Activated T-cell treated with anti-CD3 and anti-CD28 coated beads for 4 hours (primary cell): ENCODE measurements at regions not wholly inside any gene's neighbourhood (a gene's known extent, or its start where the extent isn't known, plus 50 kb on each side); places are given as distances from the start of the nearest gene placed in this dataset.

Experiments
- DNase-seq: peaks from one replicate; pipeline ENCODE4 v3.0.0-alpha.2; 2020

GRCh38 chr1:4292861-4293260 lies 361.5 kb upstream of the AJAP1 start:
- DNase-seq = no peak

- no peak for DNase-seq
Observed at GRCh38 chr1:4298361-4299083, 355.9 kb upstream of the AJAP1 start.

DNA sequence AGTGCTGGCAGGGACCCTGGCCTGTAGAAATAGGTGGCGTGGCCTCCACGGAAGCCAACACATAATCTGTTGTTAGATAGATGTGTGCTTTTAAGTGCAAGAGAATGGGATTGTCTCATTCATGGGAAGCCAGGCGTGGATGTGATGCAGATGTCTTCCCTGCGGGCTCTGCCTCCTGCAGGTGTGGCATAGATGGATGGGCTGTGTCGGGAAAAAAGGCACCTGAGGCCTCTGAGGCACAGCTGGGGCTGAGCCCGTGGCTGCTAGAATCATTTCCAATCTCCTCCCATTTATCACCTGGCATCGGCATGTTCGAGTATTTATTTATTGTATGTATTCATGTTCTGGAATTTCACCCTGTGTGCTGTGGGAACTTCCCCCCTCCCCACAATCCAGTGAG lies 353.4 kb upstream of the AJAP1 start:
- DNase-seq = no peak

- DNase-seq = no peak
Observed at GRCh38 chr1:4303303-4303702, 351.1 kb upstream of the AJAP1 start.

- no peak for DNase-seq
Observed at GRCh38 chr1:4305526-4306301, 348.7 kb upstream of the AJAP1 start.

DNA sequence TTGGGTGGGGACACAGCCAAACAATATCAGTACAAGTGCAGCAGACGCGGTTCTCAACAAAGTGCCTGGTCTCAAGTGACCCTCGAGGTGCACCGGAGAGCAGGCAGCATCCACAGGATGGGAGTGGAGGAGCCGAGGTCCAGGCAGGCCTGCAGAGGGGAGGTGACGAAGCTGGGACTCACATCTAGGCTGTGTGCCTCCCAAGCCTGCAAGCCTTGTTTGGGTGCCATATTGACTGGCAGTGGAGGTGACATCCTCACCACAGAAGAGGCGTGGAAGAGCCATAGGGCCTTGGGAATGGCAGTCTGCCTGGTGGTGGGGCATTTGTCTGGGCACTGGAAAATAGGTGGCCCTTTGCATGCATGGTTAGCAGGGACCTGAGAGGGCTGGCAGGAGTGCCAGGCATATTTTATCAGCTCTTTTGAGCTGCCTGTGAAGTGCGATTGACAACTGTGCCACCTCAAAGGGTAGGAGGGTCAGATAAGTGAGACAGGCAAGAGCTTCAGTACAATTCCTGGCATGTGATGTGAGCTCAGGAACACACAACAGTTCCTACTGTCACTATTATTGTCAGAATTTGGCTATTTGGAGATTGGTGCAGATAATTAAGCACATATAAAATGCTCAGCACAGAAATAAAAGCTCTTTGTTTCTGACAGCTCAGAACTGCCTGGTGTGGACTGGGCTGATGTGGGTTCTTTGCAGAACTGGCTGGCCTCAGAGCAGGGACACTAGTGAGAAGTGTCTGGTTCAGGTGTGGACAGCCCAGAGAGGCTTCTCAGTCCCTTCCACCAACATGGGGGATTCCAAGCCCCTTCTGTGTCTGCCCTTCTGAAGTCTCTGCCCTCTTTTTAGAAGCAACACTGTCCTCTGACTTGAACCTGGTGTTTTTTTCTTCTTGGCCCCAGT lies 347.6 kb upstream of the AJAP1 start:
- no peak for DNase-seq

GRCh38 chr1:4307468-4307845 lies 347.0 kb upstream of the AJAP1 start:
- no peak for DNase-seq

- no peak for DNase-seq
Observed at GRCh38 chr1:4307911-4308545, 346.4 kb upstream of the AJAP1 start.

- no peak for DNase-seq
Observed at GRCh38 chr1:4308806-4309205, 345.6 kb upstream of the AJAP1 start.

- no peak for DNase-seq
Observed at GRCh38 chr1:4309676-4310320, 344.6 kb upstream of the AJAP1 start.

- no peak for DNase-seq
Observed at GRCh38 chr1:4310396-4310923, 343.9 kb upstream of the AJAP1 start.

- no peak for DNase-seq
Observed at GRCh38 chr1:4312024-4312423, 342.4 kb upstream of the AJAP1 start.

- no peak for DNase-seq
Observed at GRCh38 chr1:4315202-4315601, 339.2 kb upstream of the AJAP1 start.

DNA sequence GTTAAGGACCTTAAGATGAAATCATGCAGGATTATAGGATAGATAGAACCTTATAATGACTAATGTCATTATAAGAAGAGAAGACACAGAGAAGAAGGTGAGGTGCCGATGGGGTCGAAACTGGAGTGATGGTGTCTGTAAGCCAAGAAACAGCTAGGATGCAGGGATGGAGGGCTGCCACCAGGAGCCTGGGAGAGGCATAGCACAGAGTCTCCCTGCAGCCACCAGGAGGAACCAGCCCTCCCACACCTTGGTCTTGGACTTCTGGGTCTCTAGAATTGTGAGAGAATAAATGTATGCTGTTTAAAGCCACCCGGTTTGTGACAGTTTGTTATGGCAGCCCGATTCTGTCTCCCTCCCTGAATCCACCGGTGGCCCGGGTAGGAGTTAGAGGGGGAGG lies 337.2 kb upstream of the AJAP1 start:
- DNase-seq = no peak

DNA sequence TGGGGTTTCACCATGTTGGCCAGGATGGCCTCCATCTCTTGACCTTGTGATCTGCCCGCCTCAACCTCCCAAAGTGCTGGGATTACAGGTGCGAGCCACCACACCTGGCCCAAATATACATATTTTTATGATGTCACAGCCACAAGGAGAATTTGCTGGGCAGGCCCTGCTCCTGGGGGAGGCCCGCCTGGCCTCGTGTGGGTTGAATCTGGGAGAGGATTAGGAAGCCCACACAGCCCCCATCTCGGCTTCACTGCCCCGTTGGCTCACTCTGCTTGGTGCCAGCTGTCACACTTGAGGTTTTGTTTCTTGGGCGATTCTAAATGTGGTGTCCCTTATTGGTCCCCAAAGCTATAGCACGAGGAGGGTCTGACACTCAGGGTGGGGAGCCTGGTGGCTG lies 335.7 kb upstream of the AJAP1 start:
- DNase-seq = no peak

GRCh38 chr1:4319496-4319895 lies 334.9 kb upstream of the AJAP1 start:
- no peak for DNase-seq

GRCh38 chr1:4322881-4323280 lies 331.5 kb upstream of the AJAP1 start:
- DNase-seq = no peak

GRCh38 chr1:4323309-4323708 lies 331.1 kb upstream of the AJAP1 start:
- DNase-seq = no peak

GRCh38 chr1:4324525-4324924 lies 329.9 kb upstream of the AJAP1 start:
- DNase-seq = no peak

GRCh38 chr1:4327142-4327541 lies 327.3 kb upstream of the AJAP1 start:
- no peak for DNase-seq

- DNase-seq = no peak
Observed at GRCh38 chr1:4328402-4329071, 325.9 kb upstream of the AJAP1 start.
